ENCODE measurements at regions not wholly inside any gene's neighbourhood (a gene's known extent, or its start where the extent isn't known, plus 50 kb on each side); places are given as distances from the start of the nearest gene placed in this dataset.

DNA sequence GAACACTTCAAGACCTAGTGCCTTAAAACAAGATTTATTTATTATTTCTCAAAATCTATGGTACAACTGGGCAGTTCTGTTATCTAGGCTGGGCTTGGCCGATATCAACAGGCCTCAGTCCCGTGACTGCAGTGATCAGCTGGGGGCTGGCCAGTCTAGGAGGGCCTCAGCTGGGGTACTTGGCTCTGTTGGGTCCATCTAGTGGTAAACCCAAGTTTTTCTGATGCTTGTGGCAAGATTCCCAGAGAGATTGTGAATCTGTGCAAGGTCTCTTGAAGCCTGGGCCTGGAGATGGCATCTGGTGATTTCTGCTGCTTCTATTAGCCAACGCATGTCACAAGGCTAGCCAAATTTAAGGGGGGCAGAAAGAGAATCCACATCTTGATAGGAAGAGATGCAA lies 482.4 kb upstream of the SGO1 start:
- Histone ChIP-seq H2BK5ac (ENCODE audit: insufficient read length, low read length) (no peak overlapping the region), H3K18ac (ENCODE audit: insufficient read length, low read depth, low read length) (no peak overlapping the region), H4K8ac (replicated peaks; ENCODE audit: insufficient read length, low read depth, low read length) (no peak overlapping the region), H3T11ph (ENCODE audit: low read length) (no peak overlapping the region), H3K27me3 (ENCODE audit: insufficient read depth, low read length) (no peaks in the 10 kb centered on the region), H3K4ac (ENCODE audit: low read depth, low read length) (no peak overlapping the region), H3K79me2 (ENCODE audit: insufficient read depth, low read length) (no peaks in the 10 kb centered on the region), H2BK20ac (ENCODE audit: low read depth, low read length, poor library complexity, severe bottlenecking) (no peak overlapping the region), H3K14ac (ENCODE audit: insufficient read depth, low read length) (no peak overlapping the region), H3K9me3 (ENCODE audit: control insufficient read depth, low read depth, low read length) (no peaks in the 10 kb centered on the region), H3K4me1 (ENCODE audit: insufficient read depth, low read length) (no peaks in the 10 kb centered on the region), H3K56ac (ENCODE audit: insufficient read length, low read depth, low read length) (no peak overlapping the region), H3K79me1 (ENCODE audit: insufficient read depth, low read depth, low read length, poor library complexity, severe bottlenecking) (no peaks in the 10 kb centered on the region), H2AFZ (ENCODE audit: low read length) (no peak overlapping the region), H4K5ac (ENCODE audit: insufficient read length, low read depth, low read length) (no peak overlapping the region), H3K27ac (ENCODE audit: insufficient read length, low read depth, low read length) (no peak overlapping the region), H2BK15ac (ENCODE audit: low read depth, low read length) (no peak overlapping the region), H2BK12ac (ENCODE audit: insufficient read length, low read depth, low read length) (no peak overlapping the region), H3K23ac (ENCODE audit: insufficient read length, low read depth, low read length) (no peak overlapping the region), H3K4me2 (ENCODE audit: insufficient read depth, insufficient read length, low read length) (no peak overlapping the region), H3K9ac (ENCODE audit: extremely low read depth, insufficient read length, low read length) (no peak overlapping the region), H4K20me1 (ENCODE audit: control insufficient read depth, insufficient read depth, insufficient read length) (no peaks in the 10 kb centered on the region), H2BK120ac (ENCODE audit: low read depth, low read length, poor library complexity, severe bottlenecking) (no peak overlapping the region), H3K23me2 (ENCODE audit: insufficient read length, low read depth, low read length, poor library complexity, severe bottlenecking) (no peaks in the 10 kb centered on the region), H4K91ac (ENCODE audit: insufficient read length, low read depth, low read length) (no peak overlapping the region), H2AK5ac (ENCODE audit: insufficient read length, low read length) (no peak overlapping the region)
- peak; percentile 72 for DNase-seq
- Mint-ChIP-seq H3K4me1 (no peaks in the 10 kb centered on the region), H3K27me3 (ENCODE audit: low read depth) (no peaks in the 10 kb centered on the region), H3K27ac (peak overlapping the region in 1 of 3 experiments; percentile 78; a peak in 1 of 7 replicates), H3K4me3 (no peak overlapping the region), H3K9me3 (no peaks in the 10 kb centered on the region), H3K36me3 (ENCODE audit: insufficient read depth in 1 of 3, low read depth in 3 of 3) (no peaks in the 10 kb centered on the region)
- TF ChIP-seq, protein P1, sequence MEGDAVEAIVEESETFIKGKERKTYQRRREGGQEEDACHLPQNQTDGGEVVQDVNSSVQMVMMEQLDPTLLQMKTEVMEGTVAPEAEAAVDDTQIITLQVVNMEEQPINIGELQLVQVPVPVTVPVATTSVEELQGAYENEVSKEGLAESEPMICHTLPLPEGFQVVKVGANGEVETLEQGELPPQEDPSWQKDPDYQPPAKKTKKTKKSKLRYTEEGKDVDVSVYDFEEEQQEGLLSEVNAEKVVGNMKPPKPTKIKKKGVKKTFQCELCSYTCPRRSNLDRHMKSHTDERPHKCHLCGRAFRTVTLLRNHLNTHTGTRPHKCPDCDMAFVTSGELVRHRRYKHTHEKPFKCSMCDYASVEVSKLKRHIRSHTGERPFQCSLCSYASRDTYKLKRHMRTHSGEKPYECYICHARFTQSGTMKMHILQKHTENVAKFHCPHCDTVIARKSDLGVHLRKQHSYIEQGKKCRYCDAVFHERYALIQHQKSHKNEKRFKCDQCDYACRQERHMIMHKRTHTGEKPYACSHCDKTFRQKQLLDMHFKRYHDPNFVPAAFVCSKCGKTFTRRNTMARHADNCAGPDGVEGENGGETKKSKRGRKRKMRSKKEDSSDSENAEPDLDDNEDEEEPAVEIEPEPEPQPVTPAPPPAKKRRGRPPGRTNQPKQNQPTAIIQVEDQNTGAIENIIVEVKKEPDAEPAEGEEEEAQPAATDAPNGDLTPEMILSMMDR (conservative IDR thresholded peaks at IDR 0.05): peak; percentile 63
- WGBS (ENCODE audit: extremely low coverage, insufficient read length, low lambda C conversion rate): no CpG with 5 or more reads among the region's 3 CpGs

Data from H9 (cell line).